Adrenal gland (tissue), 5 donors: ENCODE measurements at regions not wholly inside any gene's neighbourhood (a gene's known extent, or its start where the extent isn't known, plus 50 kb on each side); places are given as distances from the start of the nearest gene placed in this dataset.

Source experiments
- CTCF ChIP-seq, 6 experiments: fragments of 450-650 bp in 4 of 6; fragments of 200-600 bp in 2 of 6; sonication (generic) in 1 of 6; IDR thresholded peaks; 1 replicate in 5 of 6; 2 replicates in 1 of 6; pipeline versions ENCODE4 v1.5.1 to v1.8.0; 2016 to 2021; ENCODE audit warnings: antibody characterized with exemption in 6 of 6, mild to moderate bottlenecking in 2 of 6, moderate library complexity in 1 of 6
- POLR2A ChIP-seq, 2 donors: fragments of 450-650 bp; IDR thresholded peaks; one replicate each; pipeline ENCODE4 v1.6.1; 2017; ENCODE audit warnings: antibody characterized with exemption in 2 of 2, mild to moderate bottlenecking in 2 of 2, moderate library complexity in 1 of 2
- donor health status: DM: no; HTN: no; CAD: no.

GRCh38 chr14:97248973-97249372, 451.8 kb downstream of the VRK1 start:
- TF ChIP-seq CTCF (IDR thresholded peaks at IDR 0.05) (no peak), POLR2A (IDR thresholded peaks at IDR 0.05) (no peak)
